Gastrocnemius medialis (tissue), 4 donors: ENCODE measurements at regions not wholly inside any gene's neighbourhood (a gene's known extent, or its start where the extent isn't known, plus 50 kb on each side); places are given as distances from the start of the nearest gene placed in this dataset.

ENCODE experiments used
- ATAC-seq, 2 donors: fragments of 150-250 bp; one replicate each; pipeline ENCODE4 v1.9.1; 2016
- DNase-seq, 2 donors: peaks; one replicate each; pipeline ENCODE4 v3.0.0-alpha.2; 2019
- H3K27ac ChIP-seq, 4 donors: fragments of 200-600 bp; sonication (generic); 1 replicate in 1 of 4; 2 replicates in 3 of 4; pipeline ENCODE4 v1.5.1; 2016 to 2018; ENCODE audit warnings: mild to moderate bottlenecking in 2 of 4, moderate library complexity in 1 of 4
- H3K27me3 ChIP-seq, 3 donors: fragments of 200-600 bp; sonication (generic) in 2 of 3; 1 replicate in 1 of 3; 2 replicates in 2 of 3; pipeline versions ENCODE4 v1.5.1 to v1.6.0; 2016 to 2019; ENCODE audit warnings: mild to moderate bottlenecking in 1 of 3, moderate library complexity in 1 of 3
- H3K36me3 ChIP-seq, 2 donors: fragments of 200-600 bp; sonication (generic) in 1 of 2; one replicate each; pipeline ENCODE4 v1.5.1; 2017 to 2018
- H3K4me1 ChIP-seq, 2 donors: fragments of 200-600 bp; sonication (generic) in 1 of 2; one replicate each; pipeline ENCODE4 v1.5.1; 2016 to 2017; ENCODE audit warnings: mild to moderate bottlenecking in 2 of 2
- H3K4me3 ChIP-seq, 4 donors: fragments of 200-600 bp; sonication (generic) in 3 of 4; 1 replicate in 1 of 4; 2 replicates in 3 of 4; pipeline ENCODE4 v1.5.1; 2016 to 2019; ENCODE audit warnings: mild to moderate bottlenecking in 2 of 4
- H3K9me3 ChIP-seq, 3 donors: fragments of 200-600 bp; sonication (generic) in 2 of 3; 1 replicate in 1 of 3; 2 replicates in 2 of 3; pipeline ENCODE4 v1.5.1; 2016 to 2019
- CTCF ChIP-seq, 5 experiments: fragments of 450-650 bp in 3 of 5; fragments of 200-600 bp in 2 of 5; sonication (generic) in 2 of 5; IDR thresholded peaks in 4 of 5; conservative IDR thresholded peaks in 1 of 5; 1 replicate in 4 of 5; 2 replicates in 1 of 5; pipeline ENCODE4 v1.5.1; 2016 to 2019; ENCODE audit warnings: antibody characterized with exemption in 5 of 5, mild to moderate bottlenecking in 3 of 5, moderate library complexity in 3 of 5
- POLR2A ChIP-seq, 2 donors: fragments of 450-650 bp; IDR thresholded peaks; one replicate each; pipeline ENCODE4 v1.6.1; 2017; ENCODE audit warnings: antibody characterized with exemption in 2 of 2, mild to moderate bottlenecking in 2 of 2, moderate library complexity in 2 of 2
- in situ Hi-C, 4 donors: fragments of 200-750 bp; cut with MboI; loops; one replicate each; pipeline versions ENCODE4 v1.15.0 to v1.8.0; 2017; ENCODE audit warnings: low sequenced_read_pairs in 4 of 4
- intact Hi-C: fragments of 100-400 bp; cut with DNase I; formaldehyde crosslinking; loops from one replicate; pipeline ENCODE4 v1.15.1; 2023; ENCODE audit warnings: low total_unique reads

DNA sequence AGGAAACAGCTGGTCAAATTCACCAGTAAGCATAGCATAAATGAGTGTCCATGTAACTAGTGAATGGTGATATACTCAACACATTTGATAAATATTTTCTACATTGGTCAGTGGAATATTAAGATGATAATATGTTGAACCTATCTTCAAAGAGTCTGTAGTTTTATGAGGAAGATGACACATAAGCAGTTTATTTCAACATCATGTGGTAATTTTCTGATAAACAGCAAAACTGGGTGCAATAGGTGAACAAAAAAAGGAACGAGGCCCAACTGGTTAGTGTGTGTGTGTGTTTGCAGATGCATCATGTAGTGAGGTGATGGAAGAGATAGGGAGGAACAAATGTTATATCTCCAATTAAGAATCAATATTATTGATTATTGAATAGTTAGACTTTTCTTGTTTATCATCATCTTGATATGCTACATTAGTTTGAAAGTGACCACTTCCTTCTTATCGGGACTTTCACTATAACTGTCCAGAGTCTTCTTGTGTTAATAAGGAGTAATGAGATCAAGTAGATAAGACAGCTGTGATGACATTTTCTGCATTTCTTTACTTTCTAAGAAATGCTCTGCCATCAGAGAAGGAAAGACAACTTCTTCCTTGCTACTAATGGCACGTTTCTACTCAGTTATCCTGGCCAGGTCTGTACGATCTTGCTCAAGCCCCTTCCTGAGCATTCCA lies 270.7 kb downstream of the ETS1 start:
- Histone ChIP-seq H3K27ac (no peak overlapping the region), H3K4me3 (no peak overlapping the region), H3K36me3 (no peaks in the 10 kb centered on the region), H3K4me1 (no peaks in the 10 kb centered on the region), H3K9me3 (no peaks in the 10 kb centered on the region), H3K27me3 (no peaks in the 10 kb centered on the region)
- in situ Hi-C loops (no loop called here), intact Hi-C loops (no loop called here)
- DNase-seq (no peak), ATAC-seq (no peak)
- TF ChIP-seq CTCF (IDR thresholded peaks at IDR 0.05 in 4 of 5, conservative IDR thresholded peaks at IDR 0.05 in 1 of 5) = no peak

- no peak for DNase-seq
- no peak for ATAC-seq
- no peak overlapping the region for H3K27ac ChIP-seq
- no peaks in the 10 kb centered on the region for H3K4me1 ChIP-seq
- H3K9me3 ChIP-seq = no peaks in the 10 kb centered on the region
- intact Hi-C loops (no loop called here), in situ Hi-C loops (no loop called here)
- H3K36me3 ChIP-seq = no peaks in the 10 kb centered on the region
- no peak for TF ChIP-seq CTCF (IDR thresholded peaks at IDR 0.05 in 4 of 5, conservative IDR thresholded peaks at IDR 0.05 in 1 of 5)
- TF ChIP-seq POLR2A (IDR thresholded peaks at IDR 0.05) = no peak
- no peaks in the 10 kb centered on the region for H3K27me3 ChIP-seq
- no peak overlapping the region for H3K4me3 ChIP-seq
Observed at GRCh38 chr11:128315933-128316332, 271.4 kb downstream of the ETS1 start.

DNA sequence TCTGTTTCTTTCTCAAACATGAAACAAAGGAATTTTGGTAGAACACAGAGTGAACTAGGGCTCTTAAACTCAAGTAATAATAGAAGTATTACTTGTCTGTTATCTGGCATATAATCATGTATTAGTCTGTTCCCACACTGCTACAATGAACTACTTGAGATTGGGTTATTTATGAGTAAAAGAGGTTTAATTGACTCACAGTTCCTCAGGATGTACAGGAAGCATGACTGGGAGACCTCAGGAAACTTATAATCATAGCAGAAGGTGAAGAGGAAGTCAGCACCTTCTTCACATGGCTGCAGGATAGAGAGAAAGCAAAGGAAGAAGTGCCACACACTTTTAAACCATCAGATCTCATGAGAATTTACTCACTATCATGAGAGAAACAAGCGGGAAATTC lies 273.4 kb downstream of the ETS1 start:
- Histone ChIP-seq H3K9me3 (no peaks in the 10 kb centered on the region), H3K27me3 (no peaks in the 10 kb centered on the region), H3K36me3 (no peaks in the 10 kb centered on the region), H3K4me1 (no peaks in the 10 kb centered on the region), H3K27ac (no peak overlapping the region), H3K4me3 (no peak overlapping the region)
- ATAC-seq (no peak), DNase-seq (no peak)
- intact Hi-C loops (no loop called here), in situ Hi-C loops (no loop called here)
- TF ChIP-seq CTCF (IDR thresholded peaks at IDR 0.05 in 4 of 5, conservative IDR thresholded peaks at IDR 0.05 in 1 of 5) (no peak), POLR2A (IDR thresholded peaks at IDR 0.05) (no peak)

- no peak for ATAC-seq
- H3K36me3 ChIP-seq = no peaks in the 10 kb centered on the region
- no peak overlapping the region for H3K4me3 ChIP-seq
- in situ Hi-C loops = no loop called here
- TF ChIP-seq POLR2A (IDR thresholded peaks at IDR 0.05) (no peak), CTCF (IDR thresholded peaks at IDR 0.05 in 4 of 5, conservative IDR thresholded peaks at IDR 0.05 in 1 of 5) (no peak)
- H3K4me1 ChIP-seq = no peaks in the 10 kb centered on the region
- H3K9me3 ChIP-seq = no peaks in the 10 kb centered on the region
- intact Hi-C loops = no loop called here
- no peak for DNase-seq
- no peak overlapping the region for H3K27ac ChIP-seq
- no peaks in the 10 kb centered on the region for H3K27me3 ChIP-seq
Observed at GRCh38 chr11:128311742-128312719, 275.3 kb downstream of the ETS1 start.
